HL-60 (cell line): ENCODE measurements at regions not wholly inside any gene's neighbourhood (a gene's known extent, or its start where the extent isn't known, plus 50 kb on each side); places are given as distances from the start of the nearest gene placed in this dataset.
"Not testable (repeated sequence)": the region's sequence is repeated elsewhere in the genome, so short reads cannot be mapped to it uniquely, and the experiment has no call there.

Source experiments
- DNase-seq, 2 experiments: peaks; one replicate each; pipeline ENCODE4 v3.0.0-alpha.2; 2010 to 2020; ENCODE audit warnings: low read depth in 1 of 2, low spot score in 1 of 2
- H3K27ac ChIP-seq: fragments of 250-450 bp; sonication (Bioruptor Pico); replicated peaks from 2 replicates; pipeline ENCODE4 v1.5.1; 2020; ENCODE audit warnings: mild to moderate bottlenecking, moderate library complexity
- H3K27me3 ChIP-seq: fragments of 250-450 bp; sonication (Bioruptor Pico); 2 replicates; pipeline ENCODE4 v1.5.1; 2021; ENCODE audit warnings: mild to moderate bottlenecking, moderate library complexity; ENCODE audit not compliant: insufficient read depth, poor library complexity, severe bottlenecking
- H3K4me3 ChIP-seq: replicated peaks from 2 replicates; pipeline ENCODE4 v1.5.1; 2011; ENCODE audit warnings: mild to moderate bottlenecking, control low read depth, low read length; ENCODE audit not compliant: insufficient read depth
- CTCF ChIP-seq: IDR thresholded peaks from one replicate; pipeline ENCODE4 v1.5.1; 2011; ENCODE audit warnings: low read length, control low read depth, inconsistent platforms; ENCODE audit not compliant: insufficient read depth
- GABPA ChIP-seq: IDR thresholded peaks from 2 replicates; pipeline ENCODE4 v1.6.1; 2012; ENCODE audit warnings: low read depth
- POLR2AphosphoS5 ChIP-seq: IDR thresholded peaks from 2 replicates; pipeline ENCODE4 v1.6.1; 2012; ENCODE audit warnings: low read depth
- REST ChIP-seq: IDR thresholded peaks from 2 replicates; pipeline ENCODE4 v1.6.1; 2012; ENCODE audit warnings: low read depth; ENCODE audit not compliant: insufficient replicate concordance
- SPI1 ChIP-seq: IDR thresholded peaks from 2 replicates; pipeline ENCODE4 v1.6.1; 2012; ENCODE audit warnings: low read depth, mild to moderate bottlenecking, borderline replicate concordance

- no peak for DNase-seq
- Histone ChIP-seq H3K4me3 (no peak overlapping the region), H3K27me3 (no peaks in the 10 kb centered on the region), H3K27ac (no peak overlapping the region)
- TF ChIP-seq SPI1 (no peak), REST (no peak), GABPA (no peak), POLR2AphosphoS5 (no peak), CTCF (no peak)
These were observed 1081.2 kb downstream of the SOCS6 start for GRCh38 chr18:71370095-71370494.

GRCh38 chr18:71362140-71362539, 1073.3 kb downstream of the SOCS6 start:
- no peak for DNase-seq
- H3K4me3 ChIP-seq, result no peak overlapping the region
- TF ChIP-seq REST (no peak), CTCF (no peak), SPI1 (no peak), POLR2AphosphoS5 (no peak), GABPA (no peak)
- H3K27ac ChIP-seq, result no peak overlapping the region
- no peaks in the 10 kb centered on the region for H3K27me3 ChIP-seq

- H3K4me3 ChIP-seq, H3K27me3 ChIP-seq, DNase-seq, H3K27ac ChIP-seq: not testable (repeated sequence)
These were observed 1066.8 kb downstream of the SOCS6 start for GRCh38 chr18:71355599-71355998.

- Histone ChIP-seq H3K27me3 (no peaks in the 10 kb centered on the region), H3K27ac (no peak overlapping the region), H3K4me3 (no peak overlapping the region)
- TF ChIP-seq REST, result no peak
- TF ChIP-seq GABPA, result no peak
- TF ChIP-seq SPI1, result no peak
- no peak for TF ChIP-seq POLR2AphosphoS5
- TF ChIP-seq CTCF, result no peak
- DNase-seq, result no peak
These were observed 1063.8 kb downstream of the SOCS6 start for GRCh38 chr18:71352618-71353017.
